Activated CD8-positive, alpha-beta memory T cell treated with anti-CD3 and anti-CD28 coated beads, Interleukin-2, amount 10 ng/mL, durations not matched to agents 7 days and 5 days (primary cell): ENCODE measurements at regions not wholly inside any gene's neighbourhood (a gene's known extent, or its start where the extent isn't known, plus 50 kb on each side); places are given as distances from the start of the nearest gene placed in this dataset.

ENCODE experiments used
- ATAC-seq: fragments of 150-1000 bp; cut with Tn5 transposase; one replicate; pipeline ENCODE4 v1.10.0; 2021; ENCODE audit warnings: moderate library complexity
- CTCF ChIA-PET: fragments of 350-600 bp; sonication (Branson Sonifier 250); formaldehyde crosslinking; loops from one replicate; lab custom pipeline; 2021; ENCODE audit warnings: antibody characterized with exemption; lab: Charles Lee
- DNase-seq: peaks from one replicate; pipeline ENCODE4 v3.0.0-alpha.2; 2020
- H3K27ac Mint-ChIP-seq: one replicate; pipeline ENCODE4 v1.8.0; 2021; ENCODE audit warnings: mild to moderate bottlenecking, mixed read lengths
- H3K27me3 Mint-ChIP-seq: one replicate; pipeline ENCODE4 v1.8.0; 2021; ENCODE audit warnings: mixed read lengths
- H3K36me3 Mint-ChIP-seq: one replicate; pipeline ENCODE4 v1.8.0; 2021; ENCODE audit warnings: mild to moderate bottlenecking, mixed read lengths
- H3K4me1 Mint-ChIP-seq: one replicate; pipeline ENCODE4 v1.8.0; 2021; ENCODE audit warnings: mixed read lengths
- H3K4me3 Mint-ChIP-seq: one replicate; pipeline ENCODE4 v1.8.0; 2021; ENCODE audit warnings: mild to moderate bottlenecking, moderate library complexity, mixed read lengths
- H3K9me3 Mint-ChIP-seq: one replicate; pipeline ENCODE4 v1.8.0; 2022; ENCODE audit warnings: low read depth, mixed read lengths

DNA sequence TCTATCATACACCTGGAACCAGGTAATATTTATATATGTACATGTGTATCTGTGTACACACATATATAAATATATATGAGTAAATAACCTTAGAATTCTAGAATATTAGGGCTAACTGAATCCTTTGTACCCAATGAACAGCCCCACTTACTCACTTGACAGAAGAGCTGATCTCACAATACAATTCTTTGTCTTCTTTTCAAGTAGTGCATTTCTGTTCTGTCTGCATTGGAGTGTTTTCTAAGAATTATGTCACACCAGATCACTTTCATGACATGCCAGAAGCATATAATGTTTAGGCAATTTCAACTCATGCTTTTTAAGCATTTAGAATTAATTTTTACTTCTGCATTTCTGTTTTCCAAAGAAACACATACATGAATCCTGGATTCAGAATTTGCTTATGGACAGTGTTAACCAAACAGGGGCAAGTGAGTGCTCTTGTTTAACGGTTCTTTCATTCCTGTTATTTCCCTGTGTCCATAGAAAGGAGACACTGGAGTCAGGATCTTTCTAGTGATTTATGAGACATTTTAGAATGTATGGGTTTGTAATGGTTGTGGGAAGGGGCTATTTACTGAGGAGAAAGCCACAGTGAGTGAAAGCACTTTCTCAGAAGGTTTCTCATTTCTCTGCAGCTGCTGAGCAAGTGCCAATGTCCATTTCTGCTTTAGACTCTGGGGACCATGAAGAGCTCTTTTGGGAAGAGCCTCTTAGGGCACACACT lies 123.2 kb downstream of the RMI1 start:
- no peak for ATAC-seq
- no peak for DNase-seq
- H3K4me3 Mint-ChIP-seq, result no peak overlapping the region
- peaks cover 6% of the 10 kb centered on the region for H3K9me3 Mint-ChIP-seq
- CTCF ChIA-PET, result no interaction called here
- no peaks in the 10 kb centered on the region for H3K36me3 Mint-ChIP-seq
- H3K27me3 Mint-ChIP-seq, result peaks cover 54% of the 10 kb centered on the region
- H3K27ac Mint-ChIP-seq, result no peak overlapping the region
- peaks cover 12% of the 10 kb centered on the region for H3K4me1 Mint-ChIP-seq

DNA sequence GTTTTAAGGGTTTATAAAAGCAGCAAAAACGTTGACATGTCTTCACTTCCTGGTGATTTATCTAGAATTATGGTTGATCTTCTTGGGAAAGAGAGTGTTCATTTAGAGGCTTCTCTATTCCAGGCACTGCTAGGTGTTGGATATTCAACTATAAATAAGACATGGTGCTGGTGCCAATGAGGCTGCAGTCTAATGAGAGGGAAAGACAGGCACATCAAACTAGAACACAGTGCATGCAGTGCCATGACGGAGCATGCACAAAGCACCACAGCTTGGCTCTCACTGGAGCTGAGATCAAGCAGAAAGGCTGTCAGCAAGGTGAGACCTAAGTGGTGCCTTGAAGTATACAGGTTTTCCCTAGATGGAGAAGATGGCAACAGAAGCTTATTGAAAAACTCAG lies 126.5 kb downstream of the RMI1 start:
- DNase-seq, result no peak
- Mint-ChIP-seq H3K4me1 (peaks cover 14% of the 10 kb centered on the region), H3K36me3 (no peaks in the 10 kb centered on the region), H3K9me3 (peaks cover 6% of the 10 kb centered on the region), H3K27me3 (peaks cover 40% of the 10 kb centered on the region), H3K27ac (no peak overlapping the region), H3K4me3 (no peak overlapping the region)
- CTCF ChIA-PET, result no interaction called here
- no peak for ATAC-seq

- CTCF ChIA-PET, result interaction anchor here (1.0 kb wide), 1 partner anchor 153 kb away, joined by 3 read pairs; no protein-coding TSS in a partner anchor
- DNase-seq (no peak), ATAC-seq (no peak)
- H3K36me3 Mint-ChIP-seq, result no peaks in the 10 kb centered on the region
- H3K4me1 Mint-ChIP-seq, result peaks cover 14% of the 10 kb centered on the region
- peak overlapping the region; percentile 57 for H3K27ac Mint-ChIP-seq
- H3K4me3 Mint-ChIP-seq, result no peak overlapping the region
- peaks cover 6% of the 10 kb centered on the region for H3K9me3 Mint-ChIP-seq
- peaks cover 34% of the 10 kb centered on the region for H3K27me3 Mint-ChIP-seq
These were observed 127.4 kb downstream of the RMI1 start for GRCh38 chr9:84107995-84108394.

- Mint-ChIP-seq H3K27ac (no peak overlapping the region), H3K27me3 (peaks cover 48% of the 10 kb centered on the region), H3K4me1 (peaks cover 14% of the 10 kb centered on the region), H3K9me3 (no peaks in the 10 kb centered on the region), H3K4me3 (no peak overlapping the region), H3K36me3 (no peaks in the 10 kb centered on the region)
- DNase-seq (no peak), ATAC-seq (no peak)
- CTCF ChIA-PET, result no interaction called here
These were observed 131.1 kb downstream of the RMI1 start for GRCh38 chr9:84111726-84112125.

- no peak overlapping the region for H3K4me3 Mint-ChIP-seq
- peaks cover 7% of the 10 kb centered on the region for H3K4me1 Mint-ChIP-seq
- no peak overlapping the region for H3K27ac Mint-ChIP-seq
- peaks cover 2% of the 10 kb centered on the region for H3K9me3 Mint-ChIP-seq
- no peak for DNase-seq
- ATAC-seq, result no peak
- peaks cover 15% of the 10 kb centered on the region for H3K27me3 Mint-ChIP-seq
- CTCF ChIA-PET, result no interaction called here
- no peaks in the 10 kb centered on the region for H3K36me3 Mint-ChIP-seq
These were observed 141.5 kb downstream of the RMI1 start for GRCh38 chr9:84121991-84122523.

- CTCF ChIA-PET, result no interaction called here
- Mint-ChIP-seq H3K9me3 (no peaks in the 10 kb centered on the region), H3K27ac (no peak overlapping the region), H3K27me3 (peaks cover 10% of the 10 kb centered on the region), H3K36me3 (no peaks in the 10 kb centered on the region), H3K4me1 (peaks cover 7% of the 10 kb centered on the region), H3K4me3 (no peak overlapping the region)
- no peak for DNase-seq
- no peak for ATAC-seq
These were observed 142.0 kb downstream of the RMI1 start for GRCh38 chr9:84122572-84122971.

DNA sequence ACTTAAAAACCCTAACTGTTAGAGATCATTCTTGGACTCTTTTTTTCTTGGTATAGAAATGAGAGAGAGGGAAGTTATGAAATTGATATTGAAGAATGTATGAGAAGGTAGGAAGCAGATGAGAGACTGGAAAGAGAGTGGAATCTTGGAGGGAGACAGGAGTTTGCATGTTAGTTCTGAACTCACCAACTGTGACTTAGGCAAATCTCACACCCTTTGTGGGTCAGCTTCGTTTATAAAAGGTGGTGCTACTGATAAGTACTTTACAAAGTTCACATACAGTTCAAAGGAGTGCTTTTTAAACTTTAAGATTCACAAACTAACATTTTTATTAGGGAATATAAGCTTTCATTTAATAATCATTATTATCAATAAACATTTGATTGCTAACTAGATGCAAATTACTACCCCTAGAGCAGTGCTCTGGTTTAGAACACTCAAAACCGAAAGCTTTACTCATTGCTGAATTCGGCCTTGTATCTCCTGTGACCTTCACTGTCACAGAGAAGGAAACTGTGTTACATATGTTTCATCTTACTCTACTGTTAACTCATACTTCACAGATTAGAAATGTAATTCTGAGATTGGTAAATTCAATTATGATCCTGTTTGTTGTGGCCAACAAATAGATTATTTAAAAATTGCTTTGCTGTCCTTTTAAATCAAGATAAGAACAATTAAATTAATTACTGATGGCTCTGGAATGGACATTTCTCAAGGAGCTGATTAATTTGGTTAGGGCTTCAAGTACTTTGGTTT lies 143.2 kb downstream of the RMI1 start:
- no peak for DNase-seq
- Mint-ChIP-seq H3K27me3 (peaks cover 3% of the 10 kb centered on the region), H3K4me3 (no peak overlapping the region), H3K27ac (no peak overlapping the region), H3K9me3 (no peaks in the 10 kb centered on the region), H3K36me3 (no peaks in the 10 kb centered on the region), H3K4me1 (peaks cover 7% of the 10 kb centered on the region)
- CTCF ChIA-PET, result no interaction called here
- peak; percentile 60 for ATAC-seq

GRCh38 chr9:84125046-84125445 lies 144.4 kb downstream of the RMI1 start:
- peaks cover 5% of the 10 kb centered on the region for H3K27me3 Mint-ChIP-seq
- H3K4me3 Mint-ChIP-seq, result no peak overlapping the region
- DNase-seq, result no peak
- no peak for ATAC-seq
- no peaks in the 10 kb centered on the region for H3K36me3 Mint-ChIP-seq
- H3K27ac Mint-ChIP-seq, result no peak overlapping the region
- CTCF ChIA-PET, result no interaction called here
- peaks cover 7% of the 10 kb centered on the region for H3K4me1 Mint-ChIP-seq
- no peaks in the 10 kb centered on the region for H3K9me3 Mint-ChIP-seq

GRCh38 chr9:84129529-84129928 lies 148.9 kb downstream of the RMI1 start:
- Mint-ChIP-seq H3K9me3 (no peaks in the 10 kb centered on the region), H3K4me1 (peaks cover 2% of the 10 kb centered on the region), H3K4me3 (no peak overlapping the region), H3K27me3 (peaks cover 11% of the 10 kb centered on the region), H3K27ac (no peak overlapping the region), H3K36me3 (no peaks in the 10 kb centered on the region)
- no peak for DNase-seq
- no peak for ATAC-seq
- CTCF ChIA-PET, result no interaction called here

GRCh38 chr9:84136119-84136868 lies 155.7 kb downstream of the RMI1 start:
- CTCF ChIA-PET, result no interaction called here
- no peak overlapping the region for H3K27ac Mint-ChIP-seq
- peaks cover 18% of the 10 kb centered on the region for H3K4me1 Mint-ChIP-seq
- no peak for DNase-seq
- H3K4me3 Mint-ChIP-seq, result no peak overlapping the region
- H3K36me3 Mint-ChIP-seq, result peaks cover 2% of the 10 kb centered on the region
- peaks cover 41% of the 10 kb centered on the region for H3K27me3 Mint-ChIP-seq
- H3K9me3 Mint-ChIP-seq, result no peaks in the 10 kb centered on the region
- no peak for ATAC-seq

DNA sequence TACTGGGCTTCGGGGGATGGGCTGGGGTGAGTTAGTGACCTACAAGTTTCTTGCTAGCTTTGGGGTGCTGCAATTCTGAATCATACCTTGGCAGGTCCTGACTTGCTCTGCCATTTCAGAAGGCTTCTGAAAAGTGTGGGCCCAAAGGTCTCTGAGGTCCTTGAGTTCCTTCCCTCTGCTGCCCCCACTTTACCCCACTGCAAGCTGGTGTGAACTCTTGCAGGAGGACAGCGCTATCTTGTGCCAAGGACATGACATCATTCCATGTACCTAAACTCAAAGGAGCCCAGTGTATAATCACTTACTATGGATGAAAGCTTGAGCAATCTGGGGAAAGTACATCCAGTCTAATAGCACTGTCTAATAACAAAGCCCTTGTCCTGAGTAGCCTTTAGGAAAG lies 157.4 kb downstream of the RMI1 start:
- no peak for DNase-seq
- H3K9me3 Mint-ChIP-seq, result no peaks in the 10 kb centered on the region
- H3K4me3 Mint-ChIP-seq, result no peak overlapping the region
- H3K4me1 Mint-ChIP-seq, result peaks cover 18% of the 10 kb centered on the region
- CTCF ChIA-PET, result no interaction called here
- H3K36me3 Mint-ChIP-seq, result peaks cover 2% of the 10 kb centered on the region
- no peak for ATAC-seq
- no peak overlapping the region for H3K27ac Mint-ChIP-seq
- peaks cover 53% of the 10 kb centered on the region for H3K27me3 Mint-ChIP-seq

DNA sequence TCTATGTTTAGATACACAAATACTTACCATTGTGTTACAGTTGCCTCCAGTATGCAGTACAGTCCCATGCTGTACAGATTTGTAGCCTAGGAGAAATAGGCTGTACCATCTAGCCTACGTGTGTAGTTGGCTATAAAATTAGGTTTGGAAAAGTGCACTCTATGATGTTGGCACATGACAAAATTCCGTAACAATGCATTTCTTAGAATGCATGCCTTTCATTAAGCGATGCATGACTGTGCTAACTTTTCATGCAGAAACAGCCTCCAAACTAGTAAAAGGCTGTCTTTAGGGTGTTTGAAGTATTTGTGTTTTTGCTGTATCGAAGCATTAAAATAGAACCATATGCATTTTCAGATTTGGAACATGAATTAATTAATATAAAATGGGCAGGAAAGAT lies 157.9 kb downstream of the RMI1 start:
- CTCF ChIA-PET, result no interaction called here
- H3K27me3 Mint-ChIP-seq, result peaks cover 57% of the 10 kb centered on the region

DNA sequence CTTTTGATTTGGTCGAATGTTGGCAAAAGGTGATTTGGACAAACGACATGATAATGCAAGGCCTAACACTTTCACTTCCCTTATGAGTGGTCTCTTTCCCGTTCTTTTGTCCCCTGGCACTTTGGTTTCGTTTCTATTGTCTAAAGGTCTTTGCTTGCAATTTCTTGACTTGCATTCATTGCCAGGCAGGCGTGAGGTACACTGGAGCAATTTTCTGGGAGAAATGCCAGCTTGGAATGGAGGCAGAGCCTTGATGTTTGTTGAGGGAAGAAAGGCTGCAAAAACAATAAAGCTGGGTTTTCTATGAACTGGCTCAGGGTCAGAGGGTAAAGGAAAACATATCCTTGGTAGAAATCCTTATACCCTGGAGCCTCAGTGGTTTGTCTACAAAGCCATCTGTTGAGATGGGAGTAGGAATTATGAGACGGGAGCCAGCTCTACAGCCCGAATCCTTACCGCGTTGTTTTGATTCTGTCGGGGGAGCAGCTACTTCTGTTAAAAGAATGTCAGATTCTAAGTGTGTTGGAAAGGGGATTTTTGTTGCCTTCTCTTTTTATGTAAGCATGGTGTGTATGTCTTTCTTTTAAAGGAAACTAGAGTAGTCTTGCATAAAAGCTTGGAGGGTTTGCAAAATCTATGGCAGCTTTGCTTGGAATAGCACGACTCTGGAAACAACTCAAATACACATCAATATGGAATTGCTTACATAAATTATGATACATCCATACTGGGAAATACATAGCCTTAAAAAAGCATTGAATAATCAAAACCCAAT lies 158.9 kb downstream of the RMI1 start:
- no peak for DNase-seq
- no peak for ATAC-seq
- Mint-ChIP-seq H3K27me3 (peaks cover 56% of the 10 kb centered on the region), H3K9me3 (no peaks in the 10 kb centered on the region), H3K4me1 (peaks cover 18% of the 10 kb centered on the region), H3K4me3 (peak overlapping the region; percentile 80), H3K36me3 (peaks cover 2% of the 10 kb centered on the region), H3K27ac (no peak overlapping the region)
- CTCF ChIA-PET, result interaction anchor here (0.5 to 1.3 kb wide), 2 partner anchors 9 to 33 kb away, joined by 3 read pairs; no protein-coding TSS in a partner anchor

More for the DNA sequence above, 157.9 kb downstream of the RMI1 start:
- no peak overlapping the region for H3K27ac Mint-ChIP-seq
- H3K9me3 Mint-ChIP-seq, result no peaks in the 10 kb centered on the region
- ATAC-seq, result no peak
- no peak for DNase-seq
- peaks cover 2% of the 10 kb centered on the region for H3K36me3 Mint-ChIP-seq
- peaks cover 18% of the 10 kb centered on the region for H3K4me1 Mint-ChIP-seq
- H3K4me3 Mint-ChIP-seq, result no peak overlapping the region
